Keratinocyte (primary cell): ENCODE measurements at regions not wholly inside any gene's neighbourhood (a gene's known extent, or its start where the extent isn't known, plus 50 kb on each side); places are given as distances from the start of the nearest gene placed in this dataset.

ENCODE experiments used
- DNase-seq: peaks from one replicate; pipeline ENCODE4 v3.0.0-alpha.2; 2011; ENCODE audit warnings: low read depth, missing footprints, low spot score
- FAIRE-seq: peaks from 2 replicates; lab custom pipeline; 2011; peaks lifted over from hg19 to GRCh38; lab: Jason Lieb, UNC
- H2AFZ ChIP-seq: 2 replicates; pipeline ENCODE4 v1.6.0; 2012; ENCODE audit warnings: low read length, control low read depth, inconsistent platforms; ENCODE audit not compliant: control insufficient read depth
- H3K27ac ChIP-seq: 2 replicates; pipeline ENCODE4 v1.5.1; 2011; ENCODE audit warnings: low read length; ENCODE audit not compliant: control insufficient read depth, insufficient read depth
- H3K27me3 ChIP-seq: 3 replicates; pipeline ENCODE4 v1.6.0; 2011; ENCODE audit warnings: low read length; ENCODE audit not compliant: control insufficient read depth, insufficient read depth; ENCODE audit errors: extremely low read depth
- H3K36me3 ChIP-seq, 2 experiments: 2 replicates in 1 of 2; 3 replicates in 1 of 2; pipeline ENCODE4 v1.5.1; 2011; ENCODE audit warnings: low read length in 2 of 2, mild to moderate bottlenecking in 1 of 2; ENCODE audit not compliant: control insufficient read depth in 2 of 2, insufficient read depth in 2 of 2; ENCODE audit errors: extremely low read depth in 1 of 2
- H3K4me1 ChIP-seq: 3 replicates; pipeline ENCODE4 v1.5.1; 2011; ENCODE audit warnings: low read length; ENCODE audit not compliant: control insufficient read depth, insufficient read depth; ENCODE audit errors: extremely low read depth
- H3K4me2 ChIP-seq: 3 replicates; pipeline ENCODE4 v1.6.0; 2011; ENCODE audit warnings: low read depth, low read length; ENCODE audit not compliant: control insufficient read depth, insufficient read depth; ENCODE audit errors: extremely low read depth
- H3K4me3 ChIP-seq, 3 experiments: fragments of 200-600 bp in 1 of 3; sonication (generic) in 1 of 3; 2 replicates in 2 of 3; 3 replicates in 1 of 3; pipeline ENCODE4 v1.5.1; 2011 to 2016; ENCODE audit warnings: low read length in 3 of 3, mild to moderate bottlenecking in 3 of 3, control low read depth in 2 of 3, inconsistent platforms in 1 of 3, low read depth in 1 of 3, mixed read lengths in 1 of 3, mixed run types in 1 of 3, moderate library complexity in 1 of 3; ENCODE audit not compliant: control insufficient read depth in 2 of 3, insufficient read depth in 2 of 3; ENCODE audit errors: extremely low read depth in 1 of 3
- H3K79me2 ChIP-seq: 2 replicates; pipeline ENCODE4 v1.6.0; 2012; ENCODE audit warnings: low read length; ENCODE audit not compliant: control insufficient read depth, insufficient read depth
- H3K9ac ChIP-seq: 3 replicates; pipeline ENCODE4 v1.6.0; 2011; ENCODE audit warnings: low read length; ENCODE audit not compliant: control insufficient read depth, insufficient read depth; ENCODE audit errors: extremely low read depth
- H3K9me1 ChIP-seq: 3 replicates; pipeline ENCODE4 v1.6.0; 2011; ENCODE audit warnings: low read length; ENCODE audit not compliant: control insufficient read depth, insufficient read depth; ENCODE audit errors: extremely low read depth
- H3K9me3 ChIP-seq: 2 replicates; pipeline ENCODE4 v1.5.1; 2012; ENCODE audit warnings: low read depth, low read length; ENCODE audit not compliant: control insufficient read depth
- H4K20me1 ChIP-seq: 3 replicates; pipeline ENCODE4 v1.6.0; 2011; ENCODE audit warnings: low read length; ENCODE audit not compliant: control insufficient read depth, insufficient read depth; ENCODE audit errors: extremely low read depth
- CTCF ChIP-seq, 3 experiments: IDR thresholded peaks in 1 of 3; conservative IDR thresholded peaks in 1 of 3; optimal IDR thresholded peaks in 1 of 3; 2 replicates in 2 of 3; 3 replicates in 1 of 3; pipeline versions ENCODE3 to v1.5.1; 2011; ENCODE audit warnings: low read length in 3 of 3, mild to moderate bottlenecking in 3 of 3, moderate library complexity in 2 of 3, control low read depth in 1 of 3, inconsistent platforms in 1 of 3; ENCODE audit not compliant: insufficient read depth in 2 of 3; ENCODE audit errors: extremely low read depth in 1 of 3
- EZH2 ChIP-seq: IDR thresholded peaks from one replicate; pipeline ENCODE4 v1.6.1; 2012; ENCODE audit warnings: inconsistent platforms, mild to moderate bottlenecking, low read length, moderate library complexity
- dilution Hi-C: fragments of 300-500 bp; cut with MboI; formaldehyde crosslinking; loops from one replicate; pipeline ENCODE4 v1.7.0; 2020; ENCODE audit warnings: low sequenced_read_pairs; ENCODE audit not compliant: extremely low pct_ligation_motif_present

GRCh38 chr16:80436510-80436909, 104.3 kb upstream of the DYNLRB2 start:
- no peak for DNase-seq
- Histone ChIP-seq H2AFZ (no peak overlapping the region), H3K4me3 (no peak overlapping the region), H3K27ac (no peak overlapping the region), H3K79me2 (no peaks in the 10 kb centered on the region), H3K9me3 (no peaks in the 10 kb centered on the region), H4K20me1 (no peaks in the 10 kb centered on the region), H3K4me2 (no peak overlapping the region), H3K9ac (no peak overlapping the region), H3K4me1 (peaks cover 12% of the 10 kb centered on the region), H3K9me1 (no peaks in the 10 kb centered on the region), H3K27me3 (no peaks in the 10 kb centered on the region), H3K36me3 (no peaks in the 10 kb centered on the region)
- dilution Hi-C loops = no loop called here
- no peak for FAIRE-seq
- no peak for TF ChIP-seq CTCF (optimal IDR thresholded peaks at IDR 0.05 in 1 of 3, IDR thresholded peaks at IDR 0.05 in 1 of 3, conservative IDR thresholded peaks at IDR 0.05 in 1 of 3; ENCODE audit: extremely low read depth in 1 of 3, insufficient read depth in 2 of 3, low read length in 3 of 3)
- TF ChIP-seq EZH2 = no peak

GRCh38 chr16:80433623-80434022, 107.2 kb upstream of the DYNLRB2 start:
- Histone ChIP-seq H3K36me3 (no peaks in the 10 kb centered on the region), H3K4me2 (peak overlapping the region; percentile 6), H3K9me3 (no peaks in the 10 kb centered on the region), H3K4me3 (no peak overlapping the region), H2AFZ (no peak overlapping the region), H3K4me1 (peaks cover 12% of the 10 kb centered on the region), H4K20me1 (no peaks in the 10 kb centered on the region), H3K79me2 (no peaks in the 10 kb centered on the region), H3K9ac (no peak overlapping the region), H3K9me1 (no peaks in the 10 kb centered on the region), H3K27me3 (peaks cover 3% of the 10 kb centered on the region), H3K27ac (peak overlapping the region; percentile 23)
- DNase-seq = peak; percentile 33
- TF ChIP-seq EZH2 (no peak), CTCF (optimal IDR thresholded peaks at IDR 0.05 in 1 of 3, IDR thresholded peaks at IDR 0.05 in 1 of 3, conservative IDR thresholded peaks at IDR 0.05 in 1 of 3; ENCODE audit: extremely low read depth in 1 of 3, insufficient read depth in 2 of 3, low read length in 3 of 3) (no peak)
- dilution Hi-C loops = no loop called here
- peak; percentile 81 for FAIRE-seq
